ENCODE measurements at regions not wholly inside any gene's neighbourhood (a gene's known extent, or its start where the extent isn't known, plus 50 kb on each side); places are given as distances from the start of the nearest gene placed in this dataset.

DNA sequence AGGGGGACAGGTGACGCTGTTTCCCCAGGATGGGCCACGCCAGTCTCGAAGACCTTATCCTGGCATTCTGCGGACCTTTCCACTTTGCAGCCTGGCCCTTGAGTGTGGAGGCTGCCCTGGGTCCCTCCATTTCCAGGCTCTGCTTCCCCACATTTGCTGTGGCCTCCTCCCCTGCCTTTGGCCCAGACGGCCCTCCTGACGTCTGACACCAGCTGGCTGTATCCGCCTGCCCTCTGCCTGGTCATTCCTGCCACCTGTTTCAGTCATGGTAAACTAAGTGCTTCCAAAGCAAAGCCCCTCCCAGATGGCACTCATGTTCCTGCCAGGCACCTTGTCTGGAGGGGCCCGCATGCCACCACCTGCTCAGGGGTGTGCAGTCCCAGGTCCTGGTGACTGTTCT, 95.1 kb downstream of the ASB1 start:
- no peak for TF ChIP-seq ZNF565 (CRISPR knock-in tag; conservative IDR thresholded peaks at IDR 0.05; ENCODE audit: low read depth)
- TF ChIP-seq CSDC2 (CRISPR knock-in tag; IDR thresholded peaks at IDR 0.05), result no peak
- TF ChIP-seq, protein P1, sequence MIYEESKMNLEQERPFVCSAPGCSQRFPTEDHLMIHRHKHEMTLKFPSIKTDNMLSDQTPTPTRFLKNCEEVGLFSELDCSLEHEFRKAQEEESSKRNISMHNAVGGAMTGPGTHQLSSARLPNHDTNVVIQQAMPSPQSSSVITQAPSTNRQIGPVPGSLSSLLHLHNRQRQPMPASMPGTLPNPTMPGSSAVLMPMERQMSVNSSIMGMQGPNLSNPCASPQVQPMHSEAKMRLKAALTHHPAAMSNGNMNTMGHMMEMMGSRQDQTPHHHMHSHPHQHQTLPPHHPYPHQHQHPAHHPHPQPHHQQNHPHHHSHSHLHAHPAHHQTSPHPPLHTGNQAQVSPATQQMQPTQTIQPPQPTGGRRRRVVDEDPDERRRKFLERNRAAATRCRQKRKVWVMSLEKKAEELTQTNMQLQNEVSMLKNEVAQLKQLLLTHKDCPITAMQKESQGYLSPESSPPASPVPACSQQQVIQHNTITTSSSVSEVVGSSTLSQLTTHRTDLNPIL (CRISPR knock-in tag; IDR thresholded peaks at IDR 0.05; ENCODE audit: low read depth), result no peak
